ENCODE measurements at regions not wholly inside any gene's neighbourhood (a gene's known extent, or its start where the extent isn't known, plus 50 kb on each side); places are given as distances from the start of the nearest gene placed in this dataset.

GRCh38 chr12:85352016-85352415 lies 72.0 kb downstream of the ALX1 start:
- H3K4me3 ChIP-seq (ENCODE audit: low read depth, low read length) = no peak overlapping the region

GRCh38 chr12:85356596-85357385 lies 76.8 kb downstream of the ALX1 start:
- no peak overlapping the region for H3K4me3 ChIP-seq (ENCODE audit: low read depth, low read length)

GRCh38 chr12:85357609-85358008 lies 77.6 kb downstream of the ALX1 start:
- no peak overlapping the region for H3K4me3 ChIP-seq (ENCODE audit: low read depth, low read length)

- no peak overlapping the region for H3K4me3 ChIP-seq (ENCODE audit: low read depth, low read length)
These were observed 78.7 kb downstream of the ALX1 start for GRCh38 chr12:85358715-85359114.

- no peak overlapping the region for H3K4me3 ChIP-seq (ENCODE audit: low read depth, low read length)
These were observed 83.6 kb downstream of the ALX1 start for GRCh38 chr12:85363382-85364190.

GRCh38 chr12:85367936-85368335 lies 87.9 kb downstream of the ALX1 start:
- no peak overlapping the region for H3K4me3 ChIP-seq (ENCODE audit: low read depth, low read length)

- no peak overlapping the region for H3K4me3 ChIP-seq (ENCODE audit: low read depth, low read length)
These were observed 89.5 kb downstream of the ALX1 start for GRCh38 chr12:85369365-85370154.

- no peak overlapping the region for H3K4me3 ChIP-seq (ENCODE audit: low read depth, low read length)
These were observed 93.0 kb downstream of the ALX1 start for GRCh38 chr12:85373045-85373444.

- no peak overlapping the region for H3K4me3 ChIP-seq (ENCODE audit: low read depth, low read length)
These were observed 95.0 kb downstream of the ALX1 start for GRCh38 chr12:85374981-85375380.

- no peak overlapping the region for H3K4me3 ChIP-seq (ENCODE audit: low read depth, low read length)
These were observed 105.4 kb downstream of the ALX1 start for GRCh38 chr12:85385406-85385805.

- H3K4me3 ChIP-seq (ENCODE audit: low read depth, low read length) = no peak overlapping the region
These were observed 110.2 kb downstream of the ALX1 start for GRCh38 chr12:85390266-85390665.

- H3K4me3 ChIP-seq (ENCODE audit: low read depth, low read length) = no peak overlapping the region
These were observed 112.5 kb downstream of the ALX1 start for GRCh38 chr12:85392508-85392907.

GRCh38 chr12:85393606-85394005 lies 113.6 kb downstream of the ALX1 start:
- H3K4me3 ChIP-seq (ENCODE audit: low read depth, low read length) = no peak overlapping the region

- H3K4me3 ChIP-seq (ENCODE audit: low read depth, low read length) = no peak overlapping the region
These were observed 114.0 kb downstream of the ALX1 start for GRCh38 chr12:85394065-85394464.

GRCh38 chr12:85394809-85395208 lies 114.8 kb downstream of the ALX1 start:
- no peak overlapping the region for H3K4me3 ChIP-seq (ENCODE audit: low read depth, low read length)

- no peak overlapping the region for H3K4me3 ChIP-seq (ENCODE audit: low read depth, low read length)
These were observed 125.2 kb downstream of the ALX1 start for GRCh38 chr12:85405262-85405661.

GRCh38 chr12:85405781-85406522 lies 125.9 kb downstream of the ALX1 start:
- no peak overlapping the region for H3K4me3 ChIP-seq (ENCODE audit: low read depth, low read length)

- H3K4me3 ChIP-seq (ENCODE audit: low read depth, low read length) = no peak overlapping the region
These were observed 133.2 kb downstream of the ALX1 start for GRCh38 chr12:85413266-85413665.

GRCh38 chr12:85422762-85423161 lies 142.7 kb downstream of the ALX1 start:
- no peak overlapping the region for H3K4me3 ChIP-seq (ENCODE audit: low read depth, low read length)

- H3K4me3 ChIP-seq (ENCODE audit: low read depth, low read length) = no peak overlapping the region
These were observed 143.9 kb downstream of the ALX1 start for GRCh38 chr12:85423947-85424346.

Measured in iPS-11a (cell line).